ENCODE measurements at regions not wholly inside any gene's neighbourhood (a gene's known extent, or its start where the extent isn't known, plus 50 kb on each side); places are given as distances from the start of the nearest gene placed in this dataset.
A peak's percentile ranks its signal among the peaks of the same experiment; 100 is the strongest.

GRCh38 chr4:123526511-123526910 lies 129.9 kb downstream of the SPRY1 start:
- no peak for TF ChIP-seq CTCF (IDR thresholded peaks at IDR 0.05)
- no peak for ATAC-seq
- DNase-seq, result no peak
- Histone ChIP-seq H3K36me3 (ENCODE audit: insufficient read depth in 1 of 2, low read depth in 1 of 2) (no peaks in the 10 kb centered on the region), H3K27ac (no peak overlapping the region), H3K27me3 (ENCODE audit: insufficient read depth in 3 of 3, low read length in 2 of 3) (no peaks in the 10 kb centered on the region), H3K4me3 (no peak overlapping the region), H3K9me3 (no peaks in the 10 kb centered on the region), H3K4me1 (peaks cover 8% of the 10 kb centered on the region)
- 59 to 65% (median 65%) methylated on average over 2 of the region's 2 CpGs for WGBS, 3 donors
- intact Hi-C loops (cut with DNase I), result no loop called here

- H3K4me1 ChIP-seq, result peaks cover 8% of the 10 kb centered on the region
- no peaks in the 10 kb centered on the region for H3K36me3 ChIP-seq (ENCODE audit: insufficient read depth in 1 of 2, low read depth in 1 of 2)
- no peak for TF ChIP-seq CTCF (IDR thresholded peaks at IDR 0.05)
- H3K4me3 ChIP-seq, result no peak overlapping the region
- ATAC-seq (peak; percentile 35 to 82 (median 76)), DNase-seq (no peak)
- intact Hi-C loops (cut with DNase I), result no loop called here
- H3K9me3 ChIP-seq, result no peaks in the 10 kb centered on the region
- H3K27ac ChIP-seq, result peak overlapping the region; percentile 3
- H3K27me3 ChIP-seq (ENCODE audit: insufficient read depth in 3 of 3, low read length in 2 of 3), result no peaks in the 10 kb centered on the region
- 53 to 87% (median 72%) methylated on average over 3 of the region's 3 CpGs for WGBS, 3 donors
Observed at GRCh38 chr4:123528501-123529277, 132.1 kb downstream of the SPRY1 start.

GRCh38 chr4:123529278-123529568 lies 132.6 kb downstream of the SPRY1 start:
- H3K4me1 ChIP-seq, result peaks cover 8% of the 10 kb centered on the region
- no peak for TF ChIP-seq CTCF (IDR thresholded peaks at IDR 0.05)
- intact Hi-C loops (cut with DNase I), result no loop called here
- ATAC-seq (no peak), DNase-seq (no peak)
- H3K27me3 ChIP-seq (ENCODE audit: insufficient read depth in 3 of 3, low read length in 2 of 3), result no peaks in the 10 kb centered on the region
- H3K9me3 ChIP-seq, result peaks cover 5% of the 10 kb centered on the region
- no peaks in the 10 kb centered on the region for H3K36me3 ChIP-seq (ENCODE audit: insufficient read depth in 1 of 2, low read depth in 1 of 2)
- H3K4me3 ChIP-seq, result no peak overlapping the region
- WGBS, 3 donors, result 57 to 76% (median 59%) methylated on average over 2 of the region's 2 CpGs
- peak overlapping the region; percentile 3 for H3K27ac ChIP-seq

GRCh38 chr4:123530357-123530756 lies 133.8 kb downstream of the SPRY1 start:
- Histone ChIP-seq H3K36me3 (ENCODE audit: insufficient read depth in 1 of 2, low read depth in 1 of 2) (no peaks in the 10 kb centered on the region), H3K4me1 (peaks cover 8% of the 10 kb centered on the region), H3K27me3 (ENCODE audit: insufficient read depth in 3 of 3, low read length in 2 of 3) (no peaks in the 10 kb centered on the region), H3K9me3 (peaks cover 8% of the 10 kb centered on the region), H3K4me3 (no peak overlapping the region), H3K27ac (no peak overlapping the region)
- 82 to 94% (median 84%) methylated on average over 3 of the region's 3 CpGs for WGBS, 3 donors
- ATAC-seq (no peak), DNase-seq (no peak)
- no peak for TF ChIP-seq CTCF (IDR thresholded peaks at IDR 0.05)
- intact Hi-C loops (cut with DNase I), result no loop called here

All from psoas muscle (tissue), 7 donors.